ENCODE measurements at regions not wholly inside any gene's neighbourhood (a gene's known extent, or its start where the extent isn't known, plus 50 kb on each side); places are given as distances from the start of the nearest gene placed in this dataset.

DNA sequence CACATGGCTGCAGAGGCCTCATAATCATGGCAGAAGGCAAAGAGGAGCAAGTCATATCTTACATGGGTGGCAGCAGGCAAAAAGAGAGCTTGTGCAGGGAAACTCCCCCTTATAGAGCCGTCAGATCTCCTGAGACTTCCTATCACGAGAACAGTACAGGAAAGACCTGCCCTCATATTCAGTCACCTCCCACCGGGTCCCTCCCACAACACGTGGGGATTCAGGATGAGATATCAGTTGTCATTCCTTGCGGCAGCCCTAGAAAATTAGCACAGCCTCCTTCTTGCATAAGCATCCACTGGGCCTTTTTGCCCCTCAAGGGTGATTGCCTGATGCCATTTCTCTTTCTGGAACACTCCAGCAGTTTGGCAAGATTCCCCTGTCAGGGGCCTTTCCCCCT, 61.7 kb upstream of the STX18 start:
- H3K27ac ChIP-seq (ENCODE audit: low read depth, low read length), result no peak overlapping the region
- no peaks in the 10 kb centered on the region for H3K27me3 ChIP-seq (ENCODE audit: insufficient read depth, low read length)
- H3K4me1 ChIP-seq (ENCODE audit: control insufficient read depth, insufficient read depth, low read length, unreplicated experiment), result peaks cover 5% of the 10 kb centered on the region
- H3K79me2 ChIP-seq (ENCODE audit: control insufficient read depth, insufficient read depth, low read length, unreplicated experiment), result no peaks in the 10 kb centered on the region
- H3K4me3 ChIP-seq (ENCODE audit: low read depth, low read length), result no peak overlapping the region
- no peaks in the 10 kb centered on the region for H3K36me3 ChIP-seq (ENCODE audit: insufficient read depth, low read length)
- H2AFZ ChIP-seq (ENCODE audit: low read length, unreplicated experiment), result no peak overlapping the region

DNA sequence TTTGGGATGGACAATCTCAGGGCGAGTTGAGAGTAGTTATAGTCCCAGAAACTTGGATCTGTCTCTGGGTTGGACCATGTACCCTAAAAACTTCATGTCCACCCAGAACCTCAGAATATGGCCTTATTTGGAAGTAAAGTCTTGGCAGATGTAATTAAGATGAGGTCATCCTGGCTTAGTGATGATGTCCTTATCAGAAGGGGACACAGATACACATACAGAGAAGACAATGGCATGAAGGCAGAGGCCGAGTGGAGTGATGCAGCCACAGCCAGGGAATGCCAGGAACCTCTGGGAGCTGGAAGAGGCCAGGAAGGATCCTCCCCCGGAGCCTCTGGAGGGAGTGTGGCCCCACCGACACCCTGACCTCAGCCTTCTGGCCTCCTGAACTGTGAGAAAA, 61.2 kb upstream of the STX18 start:
- no peaks in the 10 kb centered on the region for H3K36me3 ChIP-seq (ENCODE audit: insufficient read depth, low read length)
- no peaks in the 10 kb centered on the region for H3K27me3 ChIP-seq (ENCODE audit: insufficient read depth, low read length)
- H3K4me1 ChIP-seq (ENCODE audit: control insufficient read depth, insufficient read depth, low read length, unreplicated experiment), result peaks cover 5% of the 10 kb centered on the region
- no peaks in the 10 kb centered on the region for H3K79me2 ChIP-seq (ENCODE audit: control insufficient read depth, insufficient read depth, low read length, unreplicated experiment)
- no peak overlapping the region for H2AFZ ChIP-seq (ENCODE audit: low read length, unreplicated experiment)
- H3K4me3 ChIP-seq (ENCODE audit: low read depth, low read length), result no peak overlapping the region
- H3K27ac ChIP-seq (ENCODE audit: low read depth, low read length), result no peak overlapping the region

DNA sequence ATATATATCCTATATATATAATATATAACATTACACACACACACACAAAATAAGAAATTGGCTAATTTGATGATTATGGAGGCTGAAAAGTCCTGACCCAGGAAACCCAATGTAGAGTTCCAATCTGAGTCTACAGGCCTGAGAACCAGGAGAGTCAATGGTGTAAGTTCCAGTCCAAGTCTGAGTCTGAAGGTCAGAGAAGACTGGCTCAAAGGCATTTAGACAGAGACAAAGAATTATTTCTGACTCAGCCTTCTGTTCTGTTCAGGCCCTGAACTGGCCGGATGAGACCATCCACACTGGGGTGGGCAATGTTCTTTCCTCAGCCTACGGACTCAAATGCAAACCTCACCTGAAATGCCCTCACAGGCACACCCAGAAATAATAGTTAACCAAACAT, 60.6 kb upstream of the STX18 start:
- Histone ChIP-seq H3K4me3 (ENCODE audit: low read depth, low read length) (no peak overlapping the region), H3K36me3 (ENCODE audit: insufficient read depth, low read length) (no peaks in the 10 kb centered on the region), H3K27me3 (ENCODE audit: insufficient read depth, low read length) (no peaks in the 10 kb centered on the region), H3K4me1 (ENCODE audit: control insufficient read depth, insufficient read depth, low read length, unreplicated experiment) (peaks cover 5% of the 10 kb centered on the region), H2AFZ (ENCODE audit: low read length, unreplicated experiment) (no peak overlapping the region), H3K79me2 (ENCODE audit: control insufficient read depth, insufficient read depth, low read length, unreplicated experiment) (no peaks in the 10 kb centered on the region), H3K27ac (ENCODE audit: low read depth, low read length) (no peak overlapping the region)

DNA sequence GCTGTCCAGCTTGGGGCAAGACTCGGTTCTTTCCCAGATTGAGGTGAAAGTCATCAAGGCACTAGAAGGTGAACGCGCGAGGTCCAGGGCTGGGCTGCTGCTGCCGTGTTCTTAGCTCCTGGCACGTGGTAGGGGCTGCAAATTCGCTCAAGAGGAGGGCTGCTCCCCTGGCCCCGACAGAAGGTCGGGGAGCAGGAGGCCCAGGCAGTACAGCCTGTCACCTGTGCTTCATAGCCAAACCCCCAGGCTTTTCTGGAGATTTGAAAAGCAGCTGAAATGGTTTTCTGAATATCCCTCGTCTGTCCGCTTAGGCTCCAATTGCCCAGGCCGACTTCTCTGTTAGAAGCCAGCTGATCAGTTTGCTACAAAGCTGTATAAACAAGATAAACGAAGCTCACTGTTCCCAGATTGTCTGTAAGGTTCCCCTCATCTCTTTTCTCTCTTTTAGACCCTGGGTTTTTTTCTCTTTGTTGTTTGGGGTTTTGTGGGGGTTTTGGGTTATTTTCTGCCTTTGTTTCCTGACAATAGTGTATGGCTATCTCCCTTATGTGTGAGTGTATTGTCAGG, 60.0 kb upstream of the STX18 start:
- H3K4me3 ChIP-seq (ENCODE audit: low read depth, low read length), result no peak overlapping the region
- H3K79me2 ChIP-seq (ENCODE audit: control insufficient read depth, insufficient read depth, low read length, unreplicated experiment), result no peaks in the 10 kb centered on the region

DNA sequence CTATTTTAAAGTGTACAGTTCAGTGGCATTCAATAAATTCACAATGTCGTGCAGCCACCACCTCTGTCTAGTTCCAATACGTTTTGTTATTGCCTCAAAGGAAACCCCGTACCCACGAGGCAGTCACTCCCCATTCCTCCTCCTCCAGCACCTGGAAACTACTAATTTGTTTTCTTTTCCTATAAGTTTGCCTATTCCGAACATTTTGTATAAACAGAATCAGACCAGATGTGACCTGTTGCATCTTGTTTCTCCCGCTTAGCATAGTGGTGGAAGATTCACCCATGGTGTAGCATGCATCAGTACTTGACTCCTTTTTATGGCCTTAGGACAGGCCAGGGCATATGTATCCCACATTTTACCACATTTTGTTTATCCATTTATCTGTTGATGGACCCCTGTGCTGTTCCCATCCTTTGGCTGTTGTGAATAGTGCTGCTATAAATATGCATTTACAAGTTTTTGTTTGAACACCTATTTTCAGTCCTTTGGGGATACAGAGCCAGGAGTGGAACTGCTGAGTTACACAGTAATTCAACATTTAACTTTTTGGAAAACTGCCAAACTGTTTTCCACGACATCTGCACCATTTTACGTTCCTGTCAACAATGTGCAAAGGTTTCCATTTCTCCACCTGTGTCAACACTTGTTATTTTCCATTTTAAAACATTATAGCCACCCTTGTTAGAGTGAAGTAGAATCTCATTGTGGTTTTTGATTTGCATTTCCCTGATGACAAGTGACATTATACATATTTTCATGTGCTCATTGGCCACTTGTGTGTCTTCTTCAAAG, 57.8 kb upstream of the STX18 start:
- no peaks in the 10 kb centered on the region for H3K4me1 ChIP-seq (ENCODE audit: control insufficient read depth, insufficient read depth, low read length, unreplicated experiment)
- no peaks in the 10 kb centered on the region for H3K27me3 ChIP-seq (ENCODE audit: insufficient read depth, low read length)
- H2AFZ ChIP-seq (ENCODE audit: low read length, unreplicated experiment), result no peak overlapping the region
- no peak overlapping the region for H3K27ac ChIP-seq (ENCODE audit: low read depth, low read length)
- H3K4me3 ChIP-seq (ENCODE audit: low read depth, low read length), result no peak overlapping the region
- no peaks in the 10 kb centered on the region for H3K79me2 ChIP-seq (ENCODE audit: control insufficient read depth, insufficient read depth, low read length, unreplicated experiment)
- H3K36me3 ChIP-seq (ENCODE audit: insufficient read depth, low read length), result no peaks in the 10 kb centered on the region

More for the DNA sequence above, 60.0 kb upstream of the STX18 start:
- Histone ChIP-seq H3K27ac (ENCODE audit: low read depth, low read length) (no peak overlapping the region), H2AFZ (ENCODE audit: low read length, unreplicated experiment) (no peak overlapping the region), H3K27me3 (ENCODE audit: insufficient read depth, low read length) (no peaks in the 10 kb centered on the region), H3K36me3 (ENCODE audit: insufficient read depth, low read length) (no peaks in the 10 kb centered on the region), H3K4me1 (ENCODE audit: control insufficient read depth, insufficient read depth, low read length, unreplicated experiment) (peaks cover 5% of the 10 kb centered on the region)

DNA sequence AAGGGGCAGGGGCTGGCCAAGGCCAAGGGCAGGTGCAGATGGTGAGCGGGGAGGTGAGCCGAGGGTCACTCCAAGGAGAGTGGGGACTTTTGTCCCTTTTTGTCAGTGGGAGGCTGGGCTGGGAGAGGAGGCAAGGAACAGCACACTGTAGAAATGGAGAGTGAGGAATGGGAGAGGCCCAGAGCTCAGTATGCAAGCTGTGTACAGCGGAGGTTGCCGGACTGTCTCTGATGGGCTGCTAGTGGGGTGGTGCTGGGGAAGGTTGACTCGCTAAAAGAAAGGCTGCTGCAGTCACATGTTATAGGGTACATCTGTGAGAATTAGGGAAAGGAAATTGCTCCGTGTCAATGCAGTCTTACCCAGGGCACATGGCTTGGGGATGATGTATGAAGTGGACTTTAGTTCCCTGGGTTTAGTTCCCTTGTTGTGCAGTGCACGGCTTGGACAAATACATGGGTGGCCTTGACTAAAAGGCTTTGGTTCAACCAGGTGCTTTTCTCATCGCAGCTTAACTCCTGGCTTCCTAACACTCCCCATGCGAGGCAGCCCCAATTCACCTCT, 57.1 kb upstream of the STX18 start:
- Histone ChIP-seq H3K27ac (ENCODE audit: low read depth, low read length) (no peak overlapping the region), H3K4me1 (ENCODE audit: control insufficient read depth, insufficient read depth, low read length, unreplicated experiment) (no peaks in the 10 kb centered on the region), H3K79me2 (ENCODE audit: control insufficient read depth, insufficient read depth, low read length, unreplicated experiment) (no peaks in the 10 kb centered on the region), H2AFZ (ENCODE audit: low read length, unreplicated experiment) (no peak overlapping the region), H3K4me3 (ENCODE audit: low read depth, low read length) (no peak overlapping the region), H3K36me3 (ENCODE audit: insufficient read depth, low read length) (no peaks in the 10 kb centered on the region), H3K27me3 (ENCODE audit: insufficient read depth, low read length) (no peaks in the 10 kb centered on the region)

DNA sequence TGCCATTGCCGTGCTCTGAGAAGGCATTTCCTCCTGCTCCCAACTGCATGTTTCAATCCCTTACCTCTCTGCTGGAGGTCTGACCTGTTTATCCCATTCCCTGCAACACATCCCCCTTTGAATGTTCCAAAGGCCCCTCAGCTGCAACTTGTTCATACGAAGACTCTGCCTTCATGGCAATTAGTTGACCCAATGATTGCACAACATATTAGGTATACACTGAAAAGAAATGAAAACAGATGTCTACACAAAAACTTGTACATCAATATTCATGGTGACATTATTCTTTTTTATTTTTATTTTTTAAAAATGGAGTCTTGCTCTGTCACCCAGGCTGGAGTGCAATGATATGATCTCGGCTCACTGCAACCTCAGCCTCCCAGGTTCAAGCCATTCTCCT, 54.9 kb upstream of the STX18 start:
- Histone ChIP-seq H3K36me3 (ENCODE audit: insufficient read depth, low read length) (no peaks in the 10 kb centered on the region), H3K79me2 (ENCODE audit: control insufficient read depth, insufficient read depth, low read length, unreplicated experiment) (no peaks in the 10 kb centered on the region), H3K4me1 (ENCODE audit: control insufficient read depth, insufficient read depth, low read length, unreplicated experiment) (no peaks in the 10 kb centered on the region), H2AFZ (ENCODE audit: low read length, unreplicated experiment) (no peak overlapping the region), H3K4me3 (ENCODE audit: low read depth, low read length) (no peak overlapping the region), H3K27me3 (ENCODE audit: insufficient read depth, low read length) (no peaks in the 10 kb centered on the region), H3K27ac (ENCODE audit: low read depth, low read length) (no peak overlapping the region)

DNA sequence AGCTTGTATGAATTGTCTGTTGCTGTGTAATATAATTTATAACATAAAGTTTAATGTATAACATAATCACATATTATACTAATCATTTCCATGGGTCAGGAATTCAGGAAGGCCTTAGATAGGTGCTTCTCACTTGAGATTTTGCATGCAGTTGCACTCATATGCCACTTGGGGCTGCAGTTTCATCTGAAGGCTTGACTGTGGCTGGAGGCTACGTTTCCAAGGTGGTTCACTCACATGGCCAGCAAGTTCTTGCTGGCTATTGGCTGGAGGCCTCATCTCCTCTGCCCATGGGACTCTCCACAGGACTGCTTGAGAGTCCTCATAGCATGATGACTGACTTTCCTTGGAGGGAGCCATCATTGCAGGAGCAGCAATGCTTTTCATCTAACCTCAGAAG, 53.4 kb upstream of the STX18 start:
- H3K36me3 ChIP-seq (ENCODE audit: insufficient read depth, low read length), result no peaks in the 10 kb centered on the region
- H2AFZ ChIP-seq (ENCODE audit: low read length, unreplicated experiment), result no peak overlapping the region
- no peaks in the 10 kb centered on the region for H3K27me3 ChIP-seq (ENCODE audit: insufficient read depth, low read length)
- H3K79me2 ChIP-seq (ENCODE audit: control insufficient read depth, insufficient read depth, low read length, unreplicated experiment), result no peaks in the 10 kb centered on the region
- H3K4me3 ChIP-seq (ENCODE audit: low read depth, low read length), result no peak overlapping the region
- H3K4me1 ChIP-seq (ENCODE audit: control insufficient read depth, insufficient read depth, low read length, unreplicated experiment), result peaks cover 12% of the 10 kb centered on the region
- H3K27ac ChIP-seq (ENCODE audit: low read depth, low read length), result no peak overlapping the region

DNA sequence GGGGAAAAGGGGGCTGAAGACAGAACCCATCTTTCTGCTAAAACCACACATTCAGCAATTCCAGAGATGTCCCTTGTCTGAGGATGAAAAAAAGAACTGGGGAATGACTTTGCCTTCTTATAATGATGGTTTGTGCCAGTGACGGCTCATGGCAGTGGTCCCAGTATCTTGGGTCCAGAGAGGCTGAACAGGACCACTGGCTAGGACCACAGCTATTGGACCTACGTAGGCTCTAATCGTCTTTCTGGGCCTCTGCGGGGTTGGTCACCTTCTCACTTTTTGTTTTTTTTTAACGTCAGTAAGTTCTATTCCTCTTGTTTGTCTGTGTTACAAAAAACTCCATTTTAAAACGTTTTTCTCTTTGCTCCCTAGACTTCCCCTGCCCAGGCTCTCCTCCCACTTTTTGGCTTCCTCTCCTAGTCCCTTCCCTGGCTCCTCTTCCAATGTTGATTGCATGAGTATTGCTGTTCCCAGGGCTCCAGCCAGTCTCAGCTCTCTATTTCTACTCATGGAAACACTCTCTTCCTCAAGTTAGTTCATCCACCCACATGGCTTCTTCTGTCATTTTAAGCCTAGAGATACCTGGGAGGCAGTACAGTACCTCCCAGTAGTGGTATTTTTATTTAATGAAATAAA, 52.6 kb upstream of the STX18 start:
- Histone ChIP-seq H3K79me2 (ENCODE audit: control insufficient read depth, insufficient read depth, low read length, unreplicated experiment) (no peaks in the 10 kb centered on the region), H3K4me3 (ENCODE audit: low read depth, low read length) (no peak overlapping the region), H3K4me1 (ENCODE audit: control insufficient read depth, insufficient read depth, low read length, unreplicated experiment) (peaks cover 17% of the 10 kb centered on the region), H3K36me3 (ENCODE audit: insufficient read depth, low read length) (no peaks in the 10 kb centered on the region), H3K27ac (ENCODE audit: low read depth, low read length) (no peak overlapping the region), H2AFZ (ENCODE audit: low read length, unreplicated experiment) (no peak overlapping the region), H3K27me3 (ENCODE audit: insufficient read depth, low read length) (no peaks in the 10 kb centered on the region)

DNA sequence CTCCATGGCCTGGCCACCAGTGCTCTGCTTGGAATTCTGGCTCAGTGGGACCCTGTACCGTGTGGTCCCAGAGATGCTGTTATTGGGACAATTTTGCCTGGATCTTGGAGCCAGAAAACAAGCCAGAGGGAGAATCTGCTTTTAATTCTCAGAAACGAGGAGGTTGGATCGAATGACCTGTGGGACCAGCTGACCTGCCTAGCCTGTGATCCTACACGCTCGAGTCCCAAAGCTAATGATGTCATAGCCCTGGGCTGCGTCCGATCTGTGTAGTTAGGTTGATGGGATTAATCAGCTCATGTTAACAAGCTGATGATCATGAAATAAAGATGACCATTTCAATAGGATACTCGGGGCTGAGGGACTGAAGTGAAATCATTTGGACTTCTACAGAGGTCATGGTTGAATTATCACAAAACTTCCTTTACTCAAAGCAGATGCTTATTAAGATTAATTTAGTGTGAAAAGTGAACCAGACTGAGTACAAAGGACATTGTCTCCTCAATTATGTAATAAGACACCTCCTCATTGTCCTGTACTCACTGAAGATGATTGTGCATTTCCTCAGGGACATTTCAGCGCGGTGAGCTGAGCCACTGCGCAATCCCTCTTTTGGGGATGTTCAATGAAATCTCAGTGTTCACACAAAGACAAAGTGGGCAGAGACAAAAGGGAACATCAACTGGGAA, 51.9 kb upstream of the STX18 start:
- H3K36me3 ChIP-seq (ENCODE audit: insufficient read depth, low read length), result no peaks in the 10 kb centered on the region
- no peaks in the 10 kb centered on the region for H3K79me2 ChIP-seq (ENCODE audit: control insufficient read depth, insufficient read depth, low read length, unreplicated experiment)
- H3K4me1 ChIP-seq (ENCODE audit: control insufficient read depth, insufficient read depth, low read length, unreplicated experiment), result peaks cover 17% of the 10 kb centered on the region
- H3K4me3 ChIP-seq (ENCODE audit: low read depth, low read length), result no peak overlapping the region
- H2AFZ ChIP-seq (ENCODE audit: low read length, unreplicated experiment), result no peak overlapping the region
- no peaks in the 10 kb centered on the region for H3K27me3 ChIP-seq (ENCODE audit: insufficient read depth, low read length)
- H3K27ac ChIP-seq (ENCODE audit: low read depth, low read length), result no peak overlapping the region

All from ACC112 (cell line).